ENCODE measurements at regions not wholly inside any gene's neighbourhood (a gene's known extent, or its start where the extent isn't known, plus 50 kb on each side); places are given as distances from the start of the nearest gene placed in this dataset.

DNA sequence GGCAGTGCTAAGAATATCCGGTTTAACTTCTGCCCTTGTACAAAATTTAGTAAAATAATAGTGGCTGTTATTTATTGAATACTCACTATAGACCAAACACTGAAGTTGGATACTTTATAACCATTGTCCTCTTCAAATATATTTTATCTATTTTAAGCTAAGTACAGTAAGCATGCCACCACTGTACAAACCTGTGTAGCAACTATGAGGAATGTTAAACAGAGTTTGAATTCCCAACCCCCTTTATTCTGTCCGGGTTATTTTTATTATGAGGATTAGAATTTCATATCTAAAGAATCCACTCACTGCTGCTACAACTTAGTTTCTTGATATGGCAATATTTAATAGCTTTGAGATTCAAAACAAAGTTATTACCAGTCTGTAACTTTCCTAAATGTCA is 203.5 kb upstream of the RBMS3 start:
- Histone ChIP-seq H3K4me2 (replicated peaks; ENCODE audit: extremely low read depth, low read length, poor library complexity, severe bottlenecking) (no peak overlapping the region), H3K27me3 (ENCODE audit: control insufficient read depth in 2 of 2, insufficient read depth in 2 of 2, low read length in 2 of 2) (no peaks in the 10 kb centered on the region), H3K79me2 (ENCODE audit: insufficient read depth, low read length) (no peaks in the 10 kb centered on the region), H3K9ac (ENCODE audit: insufficient read depth, low read length, poor library complexity, severe bottlenecking) (no peak overlapping the region), H3K27ac (ENCODE audit: low read depth in 1 of 2, low read length in 2 of 2) (no peak overlapping the region), H3K9me3 (replicated peaks in 1 of 2; ENCODE audit: control insufficient read depth in 1 of 2, insufficient read depth in 1 of 2, low read length in 2 of 2) (peaks cover 0 to 6% of the 10 kb centered on the region in 2 donors), H3K36me3 (replicated peaks in 1 of 2; ENCODE audit: control insufficient read depth in 1 of 2, insufficient read depth in 2 of 2, low read length in 2 of 2) (no peaks in the 10 kb centered on the region), H3K4me3 (replicated peaks in 1 of 3; ENCODE audit: low read depth in 2 of 3, low read length in 3 of 3) (no peak overlapping the region), H4K20me1 (ENCODE audit: insufficient read depth, low read length) (no peaks in the 10 kb centered on the region), H3K4me1 (ENCODE audit: control insufficient read depth in 1 of 2, insufficient read depth in 2 of 2, low read length in 2 of 2) (no peaks in the 10 kb centered on the region), H2AFZ (ENCODE audit: insufficient read depth, low read depth, low read length, poor library complexity, severe bottlenecking) (no peak overlapping the region)
- H3K9me3 Mint-ChIP-seq, result peaks cover 0 to 4% (median 3%) of the 10 kb centered on the region in 7 donors
- no peak overlapping the region for H3K27ac Mint-ChIP-seq
- no CpG with 5 or more reads among the region's 2 CpGs for WGBS (ENCODE audit: insufficient coverage)
- no peak for DNase-seq
- no peak overlapping the region for H3K4me3 Mint-ChIP-seq
- TF ChIP-seq, protein P1, sequence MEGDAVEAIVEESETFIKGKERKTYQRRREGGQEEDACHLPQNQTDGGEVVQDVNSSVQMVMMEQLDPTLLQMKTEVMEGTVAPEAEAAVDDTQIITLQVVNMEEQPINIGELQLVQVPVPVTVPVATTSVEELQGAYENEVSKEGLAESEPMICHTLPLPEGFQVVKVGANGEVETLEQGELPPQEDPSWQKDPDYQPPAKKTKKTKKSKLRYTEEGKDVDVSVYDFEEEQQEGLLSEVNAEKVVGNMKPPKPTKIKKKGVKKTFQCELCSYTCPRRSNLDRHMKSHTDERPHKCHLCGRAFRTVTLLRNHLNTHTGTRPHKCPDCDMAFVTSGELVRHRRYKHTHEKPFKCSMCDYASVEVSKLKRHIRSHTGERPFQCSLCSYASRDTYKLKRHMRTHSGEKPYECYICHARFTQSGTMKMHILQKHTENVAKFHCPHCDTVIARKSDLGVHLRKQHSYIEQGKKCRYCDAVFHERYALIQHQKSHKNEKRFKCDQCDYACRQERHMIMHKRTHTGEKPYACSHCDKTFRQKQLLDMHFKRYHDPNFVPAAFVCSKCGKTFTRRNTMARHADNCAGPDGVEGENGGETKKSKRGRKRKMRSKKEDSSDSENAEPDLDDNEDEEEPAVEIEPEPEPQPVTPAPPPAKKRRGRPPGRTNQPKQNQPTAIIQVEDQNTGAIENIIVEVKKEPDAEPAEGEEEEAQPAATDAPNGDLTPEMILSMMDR (IDR thresholded peaks at IDR 0.05), result no peak
- no peaks in the 10 kb centered on the region for H3K4me1 Mint-ChIP-seq
- no peaks in the 10 kb centered on the region for H3K36me3 Mint-ChIP-seq
- intact Hi-C loops (cut with micrococcal nuclease), result no loop called here
- H3K27me3 Mint-ChIP-seq (ENCODE audit: low read depth in 3 of 3), result no peaks in the 10 kb centered on the region

DNA sequence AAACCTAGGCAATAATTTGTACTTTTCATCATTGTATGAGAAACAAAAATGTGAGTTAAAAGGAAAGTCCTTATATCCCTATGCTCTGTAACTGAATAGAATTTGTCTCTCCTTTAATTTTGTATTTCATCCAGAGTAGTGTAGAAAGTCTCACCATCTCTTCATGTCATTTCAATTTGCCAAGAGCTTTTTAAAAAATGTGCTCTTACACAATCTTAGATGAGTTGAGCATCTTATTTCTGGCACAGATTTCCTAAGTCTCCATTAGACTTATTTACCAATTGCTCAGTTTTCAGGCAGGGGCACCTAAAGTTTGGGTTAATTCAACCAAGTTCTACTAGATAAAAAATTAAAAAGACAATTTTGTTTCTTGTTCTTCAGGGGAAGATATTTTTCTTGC is 201.5 kb upstream of the RBMS3 start:
- H3K4me2 ChIP-seq (replicated peaks; ENCODE audit: extremely low read depth, low read length, poor library complexity, severe bottlenecking), result no peak overlapping the region
- intact Hi-C loops (cut with micrococcal nuclease), result no loop called here
- Mint-ChIP-seq H3K36me3 (no peaks in the 10 kb centered on the region), H3K27me3 (ENCODE audit: low read depth in 3 of 3) (no peaks in the 10 kb centered on the region), H3K4me3 (no peak overlapping the region), H3K9me3 (peaks cover 0 to 4% (median 0%) of the 10 kb centered on the region in 7 donors), H3K4me1 (no peaks in the 10 kb centered on the region), H3K27ac (no peak overlapping the region)
- no peak overlapping the region for H3K9ac ChIP-seq (ENCODE audit: insufficient read depth, low read length, poor library complexity, severe bottlenecking)
- DNase-seq, result no peak
- no peaks in the 10 kb centered on the region for H4K20me1 ChIP-seq (ENCODE audit: insufficient read depth, low read length)
- no peaks in the 10 kb centered on the region for H3K9me3 ChIP-seq (replicated peaks in 1 of 2; ENCODE audit: control insufficient read depth in 1 of 2, insufficient read depth in 1 of 2, low read length in 2 of 2)
- no peaks in the 10 kb centered on the region for H3K36me3 ChIP-seq (replicated peaks in 1 of 2; ENCODE audit: control insufficient read depth in 1 of 2, insufficient read depth in 2 of 2, low read length in 2 of 2)
- H3K27ac ChIP-seq (ENCODE audit: low read depth in 1 of 2, low read length in 2 of 2), result no peak overlapping the region
- H2AFZ ChIP-seq (ENCODE audit: insufficient read depth, low read depth, low read length, poor library complexity, severe bottlenecking), result no peak overlapping the region
- H3K27me3 ChIP-seq (ENCODE audit: control insufficient read depth in 2 of 2, insufficient read depth in 2 of 2, low read length in 2 of 2), result no peaks in the 10 kb centered on the region
- H3K4me1 ChIP-seq (ENCODE audit: control insufficient read depth in 1 of 2, insufficient read depth in 2 of 2, low read length in 2 of 2), result no peaks in the 10 kb centered on the region
- TF ChIP-seq, protein P1 (IDR thresholded peaks at IDR 0.05), result no peak
- H3K79me2 ChIP-seq (ENCODE audit: insufficient read depth, low read length), result no peaks in the 10 kb centered on the region
- H3K4me3 ChIP-seq (replicated peaks in 1 of 3; ENCODE audit: low read depth in 2 of 3, low read length in 3 of 3), result no peak overlapping the region

All from CD14-positive monocyte (primary cell).